Natural killer cell (primary cell): ENCODE measurements at regions not wholly inside any gene's neighbourhood (a gene's known extent, or its start where the extent isn't known, plus 50 kb on each side); places are given as distances from the start of the nearest gene placed in this dataset.

Experiments
- ATAC-seq, 3 donors: fragments of 150-1000 bp in 2 of 3; fragments of 200-7000 bp in 1 of 3; cut with Tn5 transposase; 1 replicate in 1 of 3; 2 replicates in 2 of 3; pipeline ENCODE4 v1.10.0; 2021; ENCODE audit warnings: mild to moderate bottlenecking in 2 of 3, moderate library complexity in 2 of 3
- DNase-seq, 2 donors: peaks; one replicate each; pipeline versions ENCODE4 v3.0.0 to v3.0.0-alpha.2; 2013 to 2021; ENCODE audit warnings: mixed read lengths in 1 of 2
- H3K27ac ChIP-seq: one replicate; pipeline ENCODE4 v1.5.1; 2013; ENCODE audit warnings: mild to moderate bottlenecking, low read length
- H3K27me3 ChIP-seq: one replicate; pipeline ENCODE4 v1.6.1; 2013; ENCODE audit warnings: low read length; ENCODE audit not compliant: control insufficient read depth, insufficient read depth
- H3K36me3 ChIP-seq: one replicate; pipeline ENCODE4 v1.6.1; 2013; ENCODE audit warnings: low read length; ENCODE audit not compliant: control insufficient read depth, insufficient read depth
- H3K4me1 ChIP-seq: one replicate; pipeline ENCODE4 v1.6.1; 2013; ENCODE audit warnings: low read length; ENCODE audit not compliant: control insufficient read depth, insufficient read depth
- H3K4me3 ChIP-seq: one replicate; pipeline ENCODE4 v1.5.1; 2013; ENCODE audit warnings: low read length
- H3K9me3 ChIP-seq: one replicate; pipeline ENCODE4 v1.6.1; 2013; ENCODE audit warnings: low read length; ENCODE audit not compliant: control insufficient read depth, insufficient read depth
- H3K27ac Mint-ChIP-seq, 2 donors: one replicate each; pipeline ENCODE4 v1.8.0; 2022; ENCODE audit warnings: mild to moderate bottlenecking in 2 of 2, mixed read lengths in 2 of 2, moderate library complexity in 1 of 2
- H3K27me3 Mint-ChIP-seq, 2 donors: one replicate each; pipeline ENCODE4 v1.8.0; 2022; ENCODE audit warnings: low read depth in 2 of 2, mixed read lengths in 2 of 2
- H3K36me3 Mint-ChIP-seq: one replicate; pipeline ENCODE4 v1.8.0; 2022; ENCODE audit warnings: mixed read lengths
- H3K4me1 Mint-ChIP-seq, 2 donors: one replicate each; pipeline ENCODE4 v1.8.0; 2022; ENCODE audit warnings: mixed read lengths in 2 of 2
- H3K4me3 Mint-ChIP-seq: one replicate; pipeline ENCODE4 v1.8.0; 2022; ENCODE audit warnings: mild to moderate bottlenecking, moderate library complexity, mixed read lengths
- H3K9me3 Mint-ChIP-seq, 2 donors: one replicate each; pipeline ENCODE4 v1.8.0; 2022; ENCODE audit warnings: mixed read lengths in 2 of 2
- WGBS: methylation state at CpG from one replicate; pipeline ENCODE4 v1.1.7; 2013; ENCODE audit warnings: missing lambda C conversion rate; ENCODE audit not compliant: insufficient coverage; 5-methylcytosine and 5-hydroxymethylcytosine counted together
- intact Hi-C: fragments of 100-400 bp; cut with micrococcal nuclease; formaldehyde crosslinking; loops from one replicate; pipeline ENCODE4 v1.14.2; 2022
- TF ChIP-seq, protein P1 (sequence below): fragments of 200-600 bp; IDR thresholded peaks from one replicate; pipeline ENCODE4 v1.8.0; 2022; ENCODE audit warnings: antibody characterized with exemption

DNA sequence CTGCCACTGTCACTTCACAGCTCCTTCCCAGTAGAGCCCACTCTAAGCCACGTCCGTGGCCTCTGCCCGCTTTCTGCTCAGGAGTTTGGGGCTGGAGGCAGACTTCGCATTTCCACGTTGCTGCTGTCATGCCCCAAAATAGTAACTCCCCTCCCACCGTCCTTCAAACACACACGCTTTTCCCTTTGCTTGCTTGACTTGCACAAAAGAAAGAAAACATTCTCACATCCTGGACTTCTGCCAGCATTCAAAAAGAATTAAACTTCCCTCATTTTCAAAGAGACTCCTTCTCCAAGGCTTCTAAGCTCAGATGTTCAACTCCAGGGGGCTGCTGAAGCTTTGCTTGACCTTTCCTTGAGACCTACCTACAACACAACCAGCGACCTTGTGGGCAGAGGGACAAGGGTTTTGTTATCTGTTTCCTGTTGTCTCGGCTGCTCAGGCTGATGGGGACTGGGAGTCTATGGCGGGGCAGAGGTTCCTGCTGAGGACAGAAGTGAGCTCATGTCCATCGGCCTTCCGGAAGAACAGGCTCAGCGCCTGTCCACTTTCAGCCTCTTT lies 263.8 kb upstream of the FOXQ1 start:
- Mint-ChIP-seq H3K9me3 (no peaks in the 10 kb centered on the region), H3K27ac (no peak overlapping the region)

DNA sequence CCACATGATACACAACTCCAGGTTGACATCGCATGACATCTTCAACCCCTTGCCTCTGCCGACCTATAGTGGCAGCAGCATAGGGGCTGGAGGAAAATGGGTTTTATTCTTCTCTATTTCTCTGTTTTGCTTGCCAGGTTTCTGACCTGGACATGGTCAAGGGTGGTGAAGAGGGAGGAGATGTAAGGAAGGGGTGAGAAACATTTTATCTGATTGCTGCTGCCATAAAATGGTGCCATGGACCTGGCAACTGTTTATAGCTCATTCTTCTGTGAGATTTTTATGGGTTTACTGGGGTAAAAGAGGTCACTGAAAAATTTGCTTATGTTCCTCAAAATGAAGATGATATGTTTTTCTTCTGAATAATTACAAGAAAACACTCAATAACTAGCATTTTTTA lies 266.7 kb upstream of the FOXQ1 start:
- no peaks in the 10 kb centered on the region for H3K27me3 ChIP-seq
- no peak overlapping the region for H3K4me3 ChIP-seq
- no peak for DNase-seq
- Mint-ChIP-seq H3K27ac (no peak overlapping the region), H3K36me3 (no peaks in the 10 kb centered on the region), H3K9me3 (no peaks in the 10 kb centered on the region), H3K4me3 (no peak overlapping the region), H3K27me3 (peaks cover 12 to 38% of the 10 kb centered on the region in 2 donors), H3K4me1 (no peaks in the 10 kb centered on the region)
- no peaks in the 10 kb centered on the region for H3K4me1 ChIP-seq
- intact Hi-C loops, result no loop called here
- ATAC-seq, result no peak
- no peaks in the 10 kb centered on the region for H3K9me3 ChIP-seq
- TF ChIP-seq, protein P1, sequence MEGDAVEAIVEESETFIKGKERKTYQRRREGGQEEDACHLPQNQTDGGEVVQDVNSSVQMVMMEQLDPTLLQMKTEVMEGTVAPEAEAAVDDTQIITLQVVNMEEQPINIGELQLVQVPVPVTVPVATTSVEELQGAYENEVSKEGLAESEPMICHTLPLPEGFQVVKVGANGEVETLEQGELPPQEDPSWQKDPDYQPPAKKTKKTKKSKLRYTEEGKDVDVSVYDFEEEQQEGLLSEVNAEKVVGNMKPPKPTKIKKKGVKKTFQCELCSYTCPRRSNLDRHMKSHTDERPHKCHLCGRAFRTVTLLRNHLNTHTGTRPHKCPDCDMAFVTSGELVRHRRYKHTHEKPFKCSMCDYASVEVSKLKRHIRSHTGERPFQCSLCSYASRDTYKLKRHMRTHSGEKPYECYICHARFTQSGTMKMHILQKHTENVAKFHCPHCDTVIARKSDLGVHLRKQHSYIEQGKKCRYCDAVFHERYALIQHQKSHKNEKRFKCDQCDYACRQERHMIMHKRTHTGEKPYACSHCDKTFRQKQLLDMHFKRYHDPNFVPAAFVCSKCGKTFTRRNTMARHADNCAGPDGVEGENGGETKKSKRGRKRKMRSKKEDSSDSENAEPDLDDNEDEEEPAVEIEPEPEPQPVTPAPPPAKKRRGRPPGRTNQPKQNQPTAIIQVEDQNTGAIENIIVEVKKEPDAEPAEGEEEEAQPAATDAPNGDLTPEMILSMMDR, result no peak
- no peak overlapping the region for H3K27ac ChIP-seq
- WGBS, result 94% methylated on average over 2 of the region's 2 CpGs
- H3K36me3 ChIP-seq, result no peaks in the 10 kb centered on the region

More for the DNA sequence above, 263.8 kb upstream of the FOXQ1 start:
- WGBS, result 31% methylated on average over 13 of the region's 13 CpGs
- peaks cover 13 to 28% of the 10 kb centered on the region in 2 donors for H3K27me3 Mint-ChIP-seq
- H3K4me1 ChIP-seq, result no peaks in the 10 kb centered on the region
- H3K4me3 Mint-ChIP-seq, result no peak overlapping the region
- TF ChIP-seq, protein P1, result no peak
- no peaks in the 10 kb centered on the region for H3K27me3 ChIP-seq
- H3K36me3 Mint-ChIP-seq, result no peaks in the 10 kb centered on the region
- no peak overlapping the region for H3K27ac ChIP-seq
- H3K9me3 ChIP-seq, result no peaks in the 10 kb centered on the region
- intact Hi-C loops, result no loop called here
- no peak for DNase-seq
- no peak for ATAC-seq
- no peaks in the 10 kb centered on the region for H3K4me1 Mint-ChIP-seq
- no peaks in the 10 kb centered on the region for H3K36me3 ChIP-seq
- H3K4me3 ChIP-seq, result no peak overlapping the region

DNA sequence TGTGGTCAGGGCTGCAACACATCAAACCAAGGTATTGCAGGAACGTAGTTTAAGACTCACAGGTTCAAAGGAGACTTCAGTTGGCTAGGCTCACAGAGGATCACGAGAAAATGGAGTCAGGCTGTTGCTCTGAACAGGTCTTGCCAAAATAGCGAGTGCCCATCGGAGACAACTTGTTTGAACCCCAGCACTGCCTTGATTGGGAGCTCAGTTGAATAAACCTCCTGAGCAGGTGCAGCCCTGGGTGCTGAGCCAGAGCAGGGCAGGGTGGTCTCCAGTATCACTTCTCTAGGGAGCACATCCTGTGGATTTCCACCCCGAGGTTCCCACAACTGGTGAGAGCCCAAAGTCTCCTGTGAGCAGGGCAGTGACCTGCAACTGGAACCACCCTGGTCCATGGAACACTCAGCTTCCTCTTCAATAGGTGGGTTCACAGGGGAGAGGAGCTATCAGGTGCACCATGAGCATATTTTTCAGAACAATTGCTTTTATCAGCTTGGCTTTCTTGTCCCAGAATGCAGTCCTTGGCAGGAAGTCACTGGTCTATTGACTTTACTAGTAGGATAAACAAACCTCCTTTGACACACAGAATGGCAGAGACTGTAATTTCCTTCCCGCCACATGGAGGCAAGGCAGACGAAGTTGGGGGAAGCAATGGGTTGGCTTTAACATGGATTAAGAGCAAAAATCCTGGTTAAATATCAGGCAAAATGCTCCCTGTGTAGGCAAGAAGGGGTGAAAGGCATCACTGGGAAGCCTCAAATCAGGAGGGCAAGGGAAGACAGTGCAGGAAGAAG lies 267.7 kb upstream of the FOXQ1 start:
- no peaks in the 10 kb centered on the region for H3K36me3 Mint-ChIP-seq
- 72% methylated on average over 7 of the region's 7 CpGs for WGBS
- no peak for DNase-seq
- Histone ChIP-seq H3K36me3 (no peaks in the 10 kb centered on the region), H3K4me3 (no peak overlapping the region), H3K9me3 (no peaks in the 10 kb centered on the region), H3K4me1 (no peaks in the 10 kb centered on the region), H3K27ac (no peak overlapping the region), H3K27me3 (no peaks in the 10 kb centered on the region)
- no peaks in the 10 kb centered on the region for H3K4me1 Mint-ChIP-seq
- H3K9me3 Mint-ChIP-seq, result no peaks in the 10 kb centered on the region
- H3K4me3 Mint-ChIP-seq, result no peak overlapping the region
- peaks cover 14 to 43% of the 10 kb centered on the region in 2 donors for H3K27me3 Mint-ChIP-seq
- ATAC-seq, result no peak
- TF ChIP-seq, protein P1, result no peak
- no peak overlapping the region for H3K27ac Mint-ChIP-seq
- intact Hi-C loops, result no loop called here
